Stomach (tissue), 4 donors: ENCODE measurements at regions not wholly inside any gene's neighbourhood (a gene's known extent, or its start where the extent isn't known, plus 50 kb on each side); places are given as distances from the start of the nearest gene placed in this dataset.

Experiments
- POLR2A ChIP-seq, 4 donors: fragments of 450-650 bp; IDR thresholded peaks; one replicate each; pipeline ENCODE4 v1.6.1; 2016; ENCODE audit warnings: antibody characterized with exemption in 4 of 4, control low read depth in 2 of 4, mild to moderate bottlenecking in 1 of 4, moderate library complexity in 1 of 4
- POLR2AphosphoS5 ChIP-seq, 3 donors: sonication (generic); formaldehyde crosslinking; IDR thresholded peaks; one replicate each; pipeline ENCODE4 v1.6.1; 2016; ENCODE audit warnings: antibody characterized with exemption in 3 of 3
- TF ChIP-seq, protein P1 (sequence below), 7 experiments: fragments of 450-650 bp in 4 of 7; fragments of 200-600 bp in 3 of 7; sonication (generic) in 3 of 7; IDR thresholded peaks; one replicate each; pipeline ENCODE4 v1.5.1; 2016 to 2019; ENCODE audit warnings: antibody characterized with exemption in 7 of 7, control low read depth in 2 of 7, mild to moderate bottlenecking in 1 of 7

DNA sequence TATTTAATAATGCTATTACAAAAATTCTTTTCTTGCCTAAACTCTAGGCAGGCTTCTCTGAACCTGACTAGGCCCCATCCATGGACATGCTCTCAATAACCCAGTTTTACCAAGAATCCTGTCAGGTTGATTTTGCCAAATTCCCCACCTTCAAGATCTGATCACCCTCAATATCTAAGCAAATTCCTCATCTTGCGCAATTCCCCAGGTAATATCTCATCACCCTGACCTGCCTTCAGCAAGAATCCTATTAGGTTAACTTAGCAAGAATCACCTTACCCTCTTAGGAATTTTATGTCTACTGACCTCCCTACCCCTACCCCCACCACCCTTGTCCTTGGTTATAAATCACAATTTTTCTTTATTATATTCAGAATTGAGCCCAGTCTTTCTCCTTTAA, 579.1 kb downstream of the C4orf33 start:
- TF ChIP-seq, protein P1, sequence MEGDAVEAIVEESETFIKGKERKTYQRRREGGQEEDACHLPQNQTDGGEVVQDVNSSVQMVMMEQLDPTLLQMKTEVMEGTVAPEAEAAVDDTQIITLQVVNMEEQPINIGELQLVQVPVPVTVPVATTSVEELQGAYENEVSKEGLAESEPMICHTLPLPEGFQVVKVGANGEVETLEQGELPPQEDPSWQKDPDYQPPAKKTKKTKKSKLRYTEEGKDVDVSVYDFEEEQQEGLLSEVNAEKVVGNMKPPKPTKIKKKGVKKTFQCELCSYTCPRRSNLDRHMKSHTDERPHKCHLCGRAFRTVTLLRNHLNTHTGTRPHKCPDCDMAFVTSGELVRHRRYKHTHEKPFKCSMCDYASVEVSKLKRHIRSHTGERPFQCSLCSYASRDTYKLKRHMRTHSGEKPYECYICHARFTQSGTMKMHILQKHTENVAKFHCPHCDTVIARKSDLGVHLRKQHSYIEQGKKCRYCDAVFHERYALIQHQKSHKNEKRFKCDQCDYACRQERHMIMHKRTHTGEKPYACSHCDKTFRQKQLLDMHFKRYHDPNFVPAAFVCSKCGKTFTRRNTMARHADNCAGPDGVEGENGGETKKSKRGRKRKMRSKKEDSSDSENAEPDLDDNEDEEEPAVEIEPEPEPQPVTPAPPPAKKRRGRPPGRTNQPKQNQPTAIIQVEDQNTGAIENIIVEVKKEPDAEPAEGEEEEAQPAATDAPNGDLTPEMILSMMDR (IDR thresholded peaks at IDR 0.05): no peak
- TF ChIP-seq POLR2AphosphoS5 (IDR thresholded peaks at IDR 0.05) (no peak), POLR2A (IDR thresholded peaks at IDR 0.05) (no peak)
